ENCODE measurements at regions not wholly inside any gene's neighbourhood (a gene's known extent, or its start where the extent isn't known, plus 50 kb on each side); places are given as distances from the start of the nearest gene placed in this dataset.
A peak's percentile ranks its signal among the peaks of the same experiment; 100 is the strongest.

- Histone ChIP-seq H3K9me3 (replicated peaks; ENCODE audit: low read length) (no peaks in the 10 kb centered on the region), H3K4me3 (ENCODE audit: low read length) (peak overlapping the region; percentile 73), H3K9ac (ENCODE audit: low read depth, low read length) (peak overlapping the region; percentile 93), H3K27me3 (ENCODE audit: control insufficient read depth, insufficient read depth, low read length) (no peaks in the 10 kb centered on the region), H3K4me1 (ENCODE audit: control insufficient read depth, insufficient read depth, low read length) (peaks cover 31% of the 10 kb centered on the region), H3K4me2 (ENCODE audit: low read length) (peak overlapping the region; percentile 86), H3K36me3 (ENCODE audit: insufficient read depth, low read length) (peaks cover 5% of the 10 kb centered on the region)
Measured at GRCh38 chr1:198934901-198935305, 296.1 kb downstream of the PTPRC start.

DNA sequence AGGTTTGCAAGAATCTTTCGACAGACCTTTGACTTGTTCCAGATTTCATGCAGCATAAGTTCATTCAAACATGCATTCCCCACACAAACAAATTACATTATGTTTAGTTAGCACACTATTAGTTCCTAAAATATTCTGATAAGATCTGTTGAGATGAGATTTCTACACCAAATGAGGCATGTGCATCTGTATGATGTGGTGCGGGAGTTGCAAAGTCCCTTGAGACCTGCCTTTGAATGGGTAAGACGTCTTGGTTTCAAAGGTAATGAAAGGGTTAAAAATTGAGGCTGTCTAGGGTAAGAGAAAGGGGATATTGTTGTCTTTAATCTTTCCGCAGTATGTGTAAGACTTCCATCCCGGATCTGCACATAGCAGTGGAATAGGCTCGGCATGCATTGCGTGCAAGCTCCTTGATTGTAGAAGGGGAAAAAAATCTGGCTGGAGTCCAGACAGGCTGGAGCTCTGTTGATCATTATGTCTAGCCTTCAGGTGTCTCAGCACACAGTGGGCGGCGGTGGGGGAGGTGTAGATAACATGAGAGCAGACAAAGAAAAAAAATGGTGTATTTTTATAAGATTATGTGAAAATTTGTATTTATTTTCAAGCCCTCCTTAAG lies 296.6 kb downstream of the PTPRC start:
- H3K4me1 ChIP-seq (ENCODE audit: control insufficient read depth, insufficient read depth, low read length) = peaks cover 26% of the 10 kb centered on the region
- H3K9ac ChIP-seq (ENCODE audit: low read depth, low read length) = peak overlapping the region; percentile 93
- peak overlapping the region; percentile 86 for H3K4me2 ChIP-seq (ENCODE audit: low read length)
- H3K4me3 ChIP-seq (ENCODE audit: low read length) = peak overlapping the region; percentile 73
- H3K27me3 ChIP-seq (ENCODE audit: control insufficient read depth, insufficient read depth, low read length) = no peaks in the 10 kb centered on the region
- H3K36me3 ChIP-seq (ENCODE audit: insufficient read depth, low read length) = peaks cover 1% of the 10 kb centered on the region
- H3K9me3 ChIP-seq (replicated peaks; ENCODE audit: low read length) = no peaks in the 10 kb centered on the region

GRCh38 chr1:198936371-198937083 lies 297.7 kb downstream of the PTPRC start:
- Histone ChIP-seq H3K4me3 (ENCODE audit: low read length) (peak overlapping the region; percentile 73), H3K9me3 (replicated peaks; ENCODE audit: low read length) (no peaks in the 10 kb centered on the region), H3K4me2 (ENCODE audit: low read length) (peak overlapping the region; percentile 86), H3K9ac (ENCODE audit: low read depth, low read length) (peak overlapping the region; percentile 93), H3K36me3 (ENCODE audit: insufficient read depth, low read length) (no peaks in the 10 kb centered on the region), H3K27me3 (ENCODE audit: control insufficient read depth, insufficient read depth, low read length) (no peaks in the 10 kb centered on the region), H3K4me1 (ENCODE audit: control insufficient read depth, insufficient read depth, low read length) (peaks cover 23% of the 10 kb centered on the region)

DNA sequence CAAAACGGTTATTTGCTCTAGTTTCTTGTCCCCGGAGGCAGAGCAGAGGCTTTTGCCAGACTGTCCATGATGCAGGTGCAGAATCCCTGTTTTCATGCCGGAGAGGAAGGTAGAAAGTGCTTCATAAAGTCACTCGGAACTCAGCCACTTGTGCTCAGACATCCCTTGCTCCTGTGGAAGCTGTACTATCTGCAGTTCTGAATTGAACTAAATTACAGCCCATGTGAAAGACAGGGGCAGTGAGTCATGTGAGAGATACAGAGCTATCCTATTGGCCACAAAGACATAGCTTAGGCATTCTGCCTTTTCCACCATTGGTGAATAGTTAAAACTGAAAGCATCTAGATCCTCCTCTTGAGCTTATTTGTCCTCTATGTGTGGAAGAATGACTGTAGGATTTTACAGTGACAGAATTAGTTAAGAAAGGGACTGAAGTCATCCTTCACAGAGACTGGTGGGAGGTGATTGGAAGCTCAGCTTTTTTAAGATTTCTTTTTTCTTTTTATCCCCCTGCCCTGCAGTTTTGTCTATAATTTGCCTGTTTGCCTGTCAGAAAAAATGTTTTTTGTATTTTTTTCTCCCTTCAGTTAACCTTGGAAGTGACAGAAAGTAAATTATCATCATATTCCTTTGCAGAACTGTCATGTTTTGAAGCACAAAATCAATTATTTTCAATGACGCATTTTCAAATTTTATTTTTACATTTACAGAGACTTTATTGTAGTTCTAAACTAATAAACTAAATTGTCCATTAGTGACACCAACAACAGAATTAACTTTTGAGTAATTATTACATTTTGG lies 298.6 kb downstream of the PTPRC start:
- Histone ChIP-seq H3K4me1 (ENCODE audit: control insufficient read depth, insufficient read depth, low read length) (peaks cover 19% of the 10 kb centered on the region), H3K4me2 (ENCODE audit: low read length) (peak overlapping the region; percentile 86), H3K36me3 (ENCODE audit: insufficient read depth, low read length) (no peaks in the 10 kb centered on the region), H3K27me3 (ENCODE audit: control insufficient read depth, insufficient read depth, low read length) (no peaks in the 10 kb centered on the region), H3K9me3 (replicated peaks; ENCODE audit: low read length) (no peaks in the 10 kb centered on the region), H3K4me3 (ENCODE audit: low read length) (peak overlapping the region; percentile 73), H3K9ac (ENCODE audit: low read depth, low read length) (peak overlapping the region; percentile 93)

DNA sequence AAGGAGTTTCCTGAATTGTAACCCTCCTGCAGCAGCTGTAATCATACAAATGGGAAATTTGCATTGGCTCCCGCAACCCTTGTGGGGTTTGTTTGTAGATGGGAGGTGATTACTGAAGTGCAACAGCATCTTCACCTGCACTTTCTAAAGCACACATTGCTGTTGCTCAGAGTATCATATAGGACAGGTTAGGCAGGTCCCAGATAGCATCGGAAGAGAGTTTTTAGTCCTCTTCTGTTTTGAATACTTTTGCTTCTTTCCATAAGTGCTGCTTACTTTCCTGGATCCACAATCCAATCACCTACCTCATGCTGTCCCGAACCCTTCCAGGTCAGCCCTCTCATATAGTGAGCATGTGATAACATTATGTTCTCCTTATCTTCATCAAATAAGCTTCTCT lies 300.4 kb downstream of the PTPRC start:
- no peaks in the 10 kb centered on the region for H3K27me3 ChIP-seq (ENCODE audit: control insufficient read depth, insufficient read depth, low read length)
- peaks cover 5% of the 10 kb centered on the region for H3K4me1 ChIP-seq (ENCODE audit: control insufficient read depth, insufficient read depth, low read length)
- H3K36me3 ChIP-seq (ENCODE audit: insufficient read depth, low read length) = no peaks in the 10 kb centered on the region
- H3K4me3 ChIP-seq (ENCODE audit: low read length) = no peak overlapping the region
- H3K4me2 ChIP-seq (ENCODE audit: low read length) = no peak overlapping the region
- H3K9me3 ChIP-seq (replicated peaks; ENCODE audit: low read length) = no peaks in the 10 kb centered on the region
- H3K9ac ChIP-seq (ENCODE audit: low read depth, low read length) = no peak overlapping the region

DNA sequence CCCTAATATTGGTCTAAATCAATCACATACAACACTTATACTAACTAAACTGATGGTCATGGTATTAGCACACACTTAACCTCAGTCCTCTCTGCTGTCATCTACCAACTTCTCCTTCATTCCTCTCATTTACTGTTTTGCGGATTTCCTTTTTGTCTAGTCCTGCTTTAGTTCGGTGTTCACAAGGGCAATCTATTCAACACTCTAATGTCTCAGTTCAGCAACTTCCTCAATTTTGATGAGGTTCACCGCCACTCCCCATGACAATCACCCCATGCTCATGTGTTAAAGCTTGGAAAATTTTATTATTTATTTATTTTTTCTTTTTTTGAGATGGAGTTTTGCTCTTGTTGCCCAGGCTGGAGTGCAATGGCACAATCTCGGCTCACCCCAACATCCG lies 301.1 kb downstream of the PTPRC start:
- H3K36me3 ChIP-seq (ENCODE audit: insufficient read depth, low read length) = no peaks in the 10 kb centered on the region
- no peak overlapping the region for H3K4me3 ChIP-seq (ENCODE audit: low read length)
- H3K9me3 ChIP-seq (replicated peaks; ENCODE audit: low read length) = no peaks in the 10 kb centered on the region
- H3K4me2 ChIP-seq (ENCODE audit: low read length) = no peak overlapping the region
- H3K27me3 ChIP-seq (ENCODE audit: control insufficient read depth, insufficient read depth, low read length) = no peaks in the 10 kb centered on the region
- no peak overlapping the region for H3K9ac ChIP-seq (ENCODE audit: low read depth, low read length)
- peaks cover 5% of the 10 kb centered on the region for H3K4me1 ChIP-seq (ENCODE audit: control insufficient read depth, insufficient read depth, low read length)

GRCh38 chr1:198942466-198942865 lies 303.6 kb downstream of the PTPRC start:
- Histone ChIP-seq H3K9me3 (replicated peaks; ENCODE audit: low read length) (no peaks in the 10 kb centered on the region), H3K27me3 (ENCODE audit: control insufficient read depth, insufficient read depth, low read length) (no peaks in the 10 kb centered on the region), H3K9ac (ENCODE audit: low read depth, low read length) (no peak overlapping the region), H3K4me3 (ENCODE audit: low read length) (no peak overlapping the region), H3K36me3 (ENCODE audit: insufficient read depth, low read length) (no peaks in the 10 kb centered on the region), H3K4me2 (ENCODE audit: low read length) (no peak overlapping the region), H3K4me1 (ENCODE audit: control insufficient read depth, insufficient read depth, low read length) (peaks cover 5% of the 10 kb centered on the region)

DNA sequence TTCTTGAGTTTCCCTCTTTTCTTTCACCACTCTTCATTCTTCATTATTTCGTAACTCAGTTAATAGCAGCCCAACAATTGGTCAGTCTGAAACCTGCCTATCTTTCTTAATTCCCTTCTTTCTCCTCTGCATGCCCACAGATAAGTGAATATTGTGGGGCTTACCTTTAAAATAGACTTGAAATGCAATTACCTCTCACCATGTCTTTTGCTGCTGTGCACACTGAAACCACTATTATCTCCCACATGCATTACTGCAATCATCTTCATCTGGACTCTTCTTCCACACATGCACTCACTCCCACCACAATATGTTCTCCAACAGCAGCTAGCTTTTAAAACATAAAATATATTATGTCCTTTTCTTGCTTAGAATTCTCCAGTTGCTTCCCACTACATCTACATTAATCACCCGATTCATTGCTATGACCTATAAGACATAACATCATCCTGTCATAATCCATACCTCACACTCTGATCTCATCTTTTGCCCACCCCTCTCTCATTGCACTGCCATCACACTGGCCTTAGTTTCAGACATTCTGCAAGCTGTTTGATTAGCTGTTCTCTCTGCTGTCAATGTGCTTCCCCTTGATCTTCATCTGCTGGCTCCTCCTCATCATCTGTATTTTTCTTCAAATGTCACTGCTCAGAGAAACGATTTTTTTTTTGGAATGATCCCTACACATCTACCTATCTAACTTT lies 304.8 kb downstream of the PTPRC start:
- H3K9ac ChIP-seq (ENCODE audit: low read depth, low read length) = no peak overlapping the region
- no peaks in the 10 kb centered on the region for H3K9me3 ChIP-seq (replicated peaks; ENCODE audit: low read length)
- no peaks in the 10 kb centered on the region for H3K36me3 ChIP-seq (ENCODE audit: insufficient read depth, low read length)

DNA sequence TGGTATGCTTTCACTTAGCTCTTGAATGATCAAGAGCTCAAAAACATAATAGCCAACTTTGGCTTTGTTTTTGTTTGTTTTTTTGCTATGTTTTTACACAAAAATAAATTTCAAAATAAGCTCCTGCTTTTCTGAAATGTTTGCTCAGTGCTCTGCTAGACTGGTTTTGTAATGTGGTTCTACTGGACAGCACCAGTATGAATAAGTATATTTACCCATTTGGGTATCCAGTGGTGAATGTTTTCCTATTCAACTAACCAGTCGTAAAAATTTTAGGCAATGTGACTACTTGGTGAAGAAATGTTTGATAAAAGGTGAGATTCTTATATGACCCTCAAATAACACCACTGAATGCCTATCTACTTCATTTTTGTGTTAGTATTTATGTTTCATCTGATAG lies 308.6 kb downstream of the PTPRC start:
- H3K4me1 ChIP-seq (ENCODE audit: control insufficient read depth, insufficient read depth, low read length) = no peaks in the 10 kb centered on the region
- no peaks in the 10 kb centered on the region for H3K9me3 ChIP-seq (replicated peaks; ENCODE audit: low read length)
- no peak overlapping the region for H3K4me3 ChIP-seq (ENCODE audit: low read length)
- H3K9ac ChIP-seq (ENCODE audit: low read depth, low read length) = no peak overlapping the region
- H3K4me2 ChIP-seq (ENCODE audit: low read length) = no peak overlapping the region
- H3K27me3 ChIP-seq (ENCODE audit: control insufficient read depth, insufficient read depth, low read length) = no peaks in the 10 kb centered on the region
- no peaks in the 10 kb centered on the region for H3K36me3 ChIP-seq (ENCODE audit: insufficient read depth, low read length)

More for the DNA sequence above, 304.8 kb downstream of the PTPRC start:
- Histone ChIP-seq H3K4me1 (ENCODE audit: control insufficient read depth, insufficient read depth, low read length) (no peaks in the 10 kb centered on the region), H3K27me3 (ENCODE audit: control insufficient read depth, insufficient read depth, low read length) (no peaks in the 10 kb centered on the region), H3K4me3 (ENCODE audit: low read length) (no peak overlapping the region), H3K4me2 (ENCODE audit: low read length) (no peak overlapping the region)

GRCh38 chr1:198948895-198949659 lies 310.2 kb downstream of the PTPRC start:
- Histone ChIP-seq H3K36me3 (ENCODE audit: insufficient read depth, low read length) (no peaks in the 10 kb centered on the region), H3K9ac (ENCODE audit: low read depth, low read length) (no peak overlapping the region), H3K4me1 (ENCODE audit: control insufficient read depth, insufficient read depth, low read length) (no peaks in the 10 kb centered on the region), H3K4me2 (ENCODE audit: low read length) (no peak overlapping the region), H3K27me3 (ENCODE audit: control insufficient read depth, insufficient read depth, low read length) (no peaks in the 10 kb centered on the region), H3K4me3 (ENCODE audit: low read length) (no peak overlapping the region), H3K9me3 (replicated peaks; ENCODE audit: low read length) (no peaks in the 10 kb centered on the region)

All from skeletal muscle satellite cell (primary cell).